DOHH2 (cell line): ENCODE measurements at regions not wholly inside any gene's neighbourhood (a gene's known extent, or its start where the extent isn't known, plus 50 kb on each side); places are given as distances from the start of the nearest gene placed in this dataset.

Experiments
- EZH2phosphoT487 ChIP-seq: fragments of 200-600 bp; sonication (generic); IDR thresholded peaks from 2 replicates; pipeline ENCODE4 v1.6.1; 2017; ENCODE audit warnings: borderline replicate concordance, mild to moderate bottlenecking, antibody characterized with exemption, low read length, moderate library complexity, mixed read lengths
- TF ChIP-seq, protein P1 (sequence below): fragments of 200-600 bp; sonication (generic); IDR thresholded peaks from one replicate; pipeline ENCODE4 v1.5.1; 2014; ENCODE audit warnings: antibody characterized with exemption, mild to moderate bottlenecking, low read depth, low read length; ENCODE audit not compliant: poor library complexity, severe bottlenecking

GRCh38 chr4:128349921-128350320, 62.3 kb upstream of the PGRMC2 start:
- TF ChIP-seq, protein P1, sequence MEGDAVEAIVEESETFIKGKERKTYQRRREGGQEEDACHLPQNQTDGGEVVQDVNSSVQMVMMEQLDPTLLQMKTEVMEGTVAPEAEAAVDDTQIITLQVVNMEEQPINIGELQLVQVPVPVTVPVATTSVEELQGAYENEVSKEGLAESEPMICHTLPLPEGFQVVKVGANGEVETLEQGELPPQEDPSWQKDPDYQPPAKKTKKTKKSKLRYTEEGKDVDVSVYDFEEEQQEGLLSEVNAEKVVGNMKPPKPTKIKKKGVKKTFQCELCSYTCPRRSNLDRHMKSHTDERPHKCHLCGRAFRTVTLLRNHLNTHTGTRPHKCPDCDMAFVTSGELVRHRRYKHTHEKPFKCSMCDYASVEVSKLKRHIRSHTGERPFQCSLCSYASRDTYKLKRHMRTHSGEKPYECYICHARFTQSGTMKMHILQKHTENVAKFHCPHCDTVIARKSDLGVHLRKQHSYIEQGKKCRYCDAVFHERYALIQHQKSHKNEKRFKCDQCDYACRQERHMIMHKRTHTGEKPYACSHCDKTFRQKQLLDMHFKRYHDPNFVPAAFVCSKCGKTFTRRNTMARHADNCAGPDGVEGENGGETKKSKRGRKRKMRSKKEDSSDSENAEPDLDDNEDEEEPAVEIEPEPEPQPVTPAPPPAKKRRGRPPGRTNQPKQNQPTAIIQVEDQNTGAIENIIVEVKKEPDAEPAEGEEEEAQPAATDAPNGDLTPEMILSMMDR = no peak
- TF ChIP-seq EZH2phosphoT487 = no peak
